ENCODE measurements at regions not wholly inside any gene's neighbourhood (a gene's known extent, or its start where the extent isn't known, plus 50 kb on each side); places are given as distances from the start of the nearest gene placed in this dataset.

- DNase-seq = no peak
Observed at GRCh38 chr1:59133997-59134396, 162.9 kb upstream of the FGGY start.

DNA sequence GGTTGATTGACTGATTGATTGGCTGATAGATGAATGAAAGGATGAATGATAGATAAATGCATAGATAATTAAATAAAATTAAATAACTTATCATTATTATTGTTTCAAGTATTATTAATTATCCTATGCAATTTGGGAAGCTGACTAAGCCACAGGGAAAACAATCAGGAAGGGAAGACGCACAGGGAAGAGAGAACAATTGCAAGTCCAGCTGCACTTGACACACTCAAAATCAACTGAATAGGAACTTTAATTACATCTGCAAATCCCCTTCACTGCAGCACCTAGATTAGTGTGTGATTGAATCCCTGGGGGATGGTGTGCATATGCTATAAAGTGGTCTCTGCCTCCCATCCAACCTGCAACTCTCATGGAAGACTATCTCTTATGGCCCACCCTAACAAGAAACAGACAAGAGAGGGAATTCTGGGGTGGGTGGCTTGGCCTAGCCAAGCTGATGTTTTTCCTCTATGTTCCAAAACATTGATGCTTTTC lies 161.1 kb upstream of the FGGY start:
- no peak for DNase-seq

- no peak for DNase-seq
Observed at GRCh38 chr1:59136541-59137275, 160.2 kb upstream of the FGGY start.

- no peak for DNase-seq
Observed at GRCh38 chr1:59137276-59137615, 159.6 kb upstream of the FGGY start.

DNA sequence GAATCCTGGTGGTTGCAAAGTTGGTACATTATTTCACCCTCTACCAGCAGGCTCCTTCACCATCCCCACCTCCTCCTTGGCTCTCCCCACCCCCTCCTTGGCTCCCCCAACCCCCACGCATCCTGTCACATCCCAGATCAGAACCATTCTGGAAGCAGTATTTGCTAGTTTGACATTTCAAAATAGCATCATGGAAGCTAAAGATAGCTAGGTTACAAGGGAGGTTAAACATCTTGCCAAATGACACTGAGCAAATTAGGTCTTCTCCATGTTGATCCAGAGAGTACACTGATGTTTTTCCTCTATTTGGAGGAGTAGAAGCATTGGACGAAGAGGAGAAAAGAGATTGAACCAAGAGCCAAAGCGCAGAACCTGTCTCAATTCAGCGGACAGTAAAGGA lies 158.9 kb upstream of the FGGY start:
- no peak for DNase-seq

GRCh38 chr1:59138402-59138801 lies 158.5 kb upstream of the FGGY start:
- no peak for DNase-seq

GRCh38 chr1:59139396-59139795 lies 157.5 kb upstream of the FGGY start:
- no peak for DNase-seq

- DNase-seq = no peak
Observed at GRCh38 chr1:59141267-59141863, 155.5 kb upstream of the FGGY start.

DNA sequence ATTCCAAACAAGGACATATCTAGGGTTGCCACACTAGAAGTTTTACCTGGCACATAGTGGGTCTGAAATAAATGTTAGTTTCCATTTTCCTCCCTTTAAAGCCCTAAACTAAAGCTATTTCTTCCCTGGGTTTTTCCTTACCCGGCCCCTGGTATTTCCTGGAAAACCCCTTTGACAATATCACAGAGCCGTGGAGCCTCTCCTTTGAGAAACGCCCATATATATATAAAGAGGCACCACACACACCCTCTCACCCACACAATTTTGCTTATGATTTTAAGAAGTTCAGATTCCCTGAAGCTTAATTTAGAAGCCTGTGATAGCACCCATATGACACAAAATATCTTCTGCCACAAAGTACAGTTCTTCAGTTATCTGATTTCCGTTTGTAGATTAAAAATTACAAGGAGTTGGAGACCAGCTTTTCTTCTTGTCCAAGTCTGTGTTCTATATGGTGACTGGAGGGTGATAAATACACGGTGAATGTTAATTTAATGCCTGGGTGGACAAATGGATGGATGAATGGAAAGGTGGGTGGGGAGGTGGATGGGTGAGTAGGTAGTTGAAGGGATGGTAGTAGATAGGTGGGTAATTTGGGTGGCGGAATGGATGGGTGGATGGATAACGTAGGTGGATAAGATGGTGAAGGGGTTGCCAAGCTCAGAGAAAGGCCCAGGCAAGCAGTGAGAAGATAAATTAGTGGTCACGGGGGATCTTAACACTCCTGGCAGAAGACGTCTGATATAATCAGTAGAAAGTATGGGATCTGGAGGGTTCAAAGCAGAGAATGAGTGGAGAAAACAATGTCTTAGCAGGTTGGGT lies 154.4 kb upstream of the FGGY start:
- DNase-seq = no peak

- DNase-seq = no peak
Observed at GRCh38 chr1:59143133-59143487, 153.8 kb upstream of the FGGY start.

- no peak for DNase-seq
Observed at GRCh38 chr1:59143811-59144210, 153.1 kb upstream of the FGGY start.

GRCh38 chr1:59144959-59145358 lies 151.9 kb upstream of the FGGY start:
- no peak for DNase-seq

GRCh38 chr1:59146056-59146455 lies 150.8 kb upstream of the FGGY start:
- no peak for DNase-seq

- DNase-seq = no peak
Observed at GRCh38 chr1:59146651-59147358, 150.1 kb upstream of the FGGY start.

DNA sequence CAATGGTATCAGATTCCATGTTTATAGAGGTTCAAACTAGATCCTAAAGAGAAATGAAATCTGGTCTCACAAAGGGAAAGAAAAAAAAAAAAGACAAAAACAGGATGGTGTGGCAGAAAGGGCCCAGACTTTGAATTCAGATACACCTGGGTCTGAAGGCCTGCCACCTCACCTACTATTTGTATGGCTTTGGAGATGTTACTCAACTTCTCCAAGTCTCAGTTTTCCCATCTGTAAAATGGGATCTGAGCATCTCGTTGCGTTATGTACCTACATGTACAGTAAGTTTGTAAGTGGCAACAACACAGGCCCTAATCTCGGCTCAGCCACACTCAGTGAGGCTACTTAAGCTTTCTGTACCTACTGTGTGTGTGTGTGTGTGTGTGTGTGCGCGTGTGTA lies 147.5 kb upstream of the FGGY start:
- DNase-seq = no peak

DNA sequence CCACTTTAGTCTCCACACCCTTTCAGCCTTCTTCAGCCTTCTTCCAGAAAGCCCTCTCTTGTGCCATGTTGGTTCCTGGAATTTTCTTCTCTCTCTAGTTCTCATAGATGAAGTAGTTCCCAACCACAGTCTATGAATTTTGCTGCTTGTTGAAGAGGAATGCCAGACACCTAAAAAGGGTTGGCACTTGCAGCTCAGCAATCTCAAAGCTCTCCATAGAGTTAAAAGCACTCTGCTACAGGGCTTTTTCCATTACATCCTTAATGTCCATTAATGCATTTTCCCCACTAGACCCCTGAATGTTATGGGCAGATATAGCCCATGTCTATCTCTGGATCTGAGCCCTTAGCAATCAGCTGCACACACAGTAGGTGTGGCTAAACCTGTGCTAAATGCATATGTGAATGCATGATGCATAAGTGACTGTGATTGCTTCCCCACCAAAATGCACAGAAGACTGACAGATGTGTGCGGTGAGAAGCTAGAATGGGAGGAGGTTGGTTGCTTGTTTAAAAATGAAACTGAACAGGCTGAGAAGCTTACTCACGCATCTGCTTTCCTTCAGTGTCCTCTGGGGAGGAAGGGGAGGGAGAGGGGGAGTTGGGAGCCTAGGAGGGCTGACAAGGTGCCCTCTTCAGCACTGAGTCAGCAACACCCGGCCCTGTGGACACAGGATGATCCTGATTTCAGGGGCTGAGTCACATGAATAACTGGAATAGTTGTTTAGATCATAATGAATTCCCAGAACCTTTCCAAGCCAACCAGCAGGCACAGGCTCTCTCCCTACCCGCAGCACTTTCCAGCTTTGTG lies 146.1 kb upstream of the FGGY start:
- no peak for DNase-seq

DNA sequence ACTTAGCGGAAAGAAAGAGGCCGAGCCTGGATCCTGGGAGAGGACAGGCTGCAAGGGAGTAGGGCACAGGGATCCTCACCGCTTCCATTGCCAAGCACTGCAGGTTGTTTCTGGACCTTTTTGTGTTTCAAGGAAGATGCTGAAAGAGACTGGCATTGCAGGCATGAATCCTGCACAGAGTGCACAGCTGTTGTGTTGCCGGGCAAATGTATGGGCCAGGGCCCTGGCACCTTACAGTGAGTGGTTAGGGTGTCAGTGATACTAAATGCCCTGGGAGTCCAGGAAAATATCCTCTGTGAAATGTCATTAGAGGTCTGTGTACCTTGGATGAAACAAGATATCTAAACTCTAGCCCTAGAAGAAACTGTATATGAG lies 145.5 kb upstream of the FGGY start:
- no peak for DNase-seq

DNA sequence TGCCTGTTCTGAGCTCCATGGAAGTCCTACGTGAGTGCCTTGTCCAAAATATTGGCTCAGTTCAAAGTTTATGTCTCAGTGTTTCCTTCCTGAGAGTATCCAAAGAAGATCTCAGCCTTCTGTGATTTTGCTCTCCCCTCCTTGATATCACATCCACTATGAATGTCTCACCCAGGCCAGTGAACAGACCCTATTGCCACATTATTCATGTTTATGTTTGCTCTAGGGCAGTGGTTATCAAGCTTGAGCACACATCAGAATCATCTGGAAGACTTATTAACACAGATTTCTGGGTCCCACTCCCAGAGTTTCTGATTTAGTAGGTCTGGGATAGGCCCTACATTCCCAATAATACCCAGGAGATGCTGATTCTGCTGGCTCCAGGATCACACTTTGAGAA lies 145.0 kb upstream of the FGGY start:
- no peak for DNase-seq

DNA sequence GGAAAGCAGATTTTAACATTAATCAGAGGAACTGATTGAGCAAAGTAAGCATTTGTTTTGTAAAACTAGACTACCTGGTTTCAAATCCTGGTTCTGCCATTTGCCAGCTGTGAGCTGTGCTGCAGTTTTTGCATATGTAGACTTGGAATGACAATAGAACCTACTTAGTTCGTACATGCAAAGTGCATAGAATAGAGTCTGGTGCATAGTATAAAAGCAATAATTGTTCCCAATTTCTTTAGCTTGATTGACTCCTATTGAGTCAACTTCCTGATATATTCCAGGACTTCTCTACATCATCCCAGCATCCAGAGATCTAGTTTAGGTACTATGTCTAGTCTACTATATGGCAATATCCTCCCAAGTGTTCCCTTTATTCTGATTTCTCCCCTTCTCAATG lies 144.4 kb upstream of the FGGY start:
- DNase-seq = no peak

DNA sequence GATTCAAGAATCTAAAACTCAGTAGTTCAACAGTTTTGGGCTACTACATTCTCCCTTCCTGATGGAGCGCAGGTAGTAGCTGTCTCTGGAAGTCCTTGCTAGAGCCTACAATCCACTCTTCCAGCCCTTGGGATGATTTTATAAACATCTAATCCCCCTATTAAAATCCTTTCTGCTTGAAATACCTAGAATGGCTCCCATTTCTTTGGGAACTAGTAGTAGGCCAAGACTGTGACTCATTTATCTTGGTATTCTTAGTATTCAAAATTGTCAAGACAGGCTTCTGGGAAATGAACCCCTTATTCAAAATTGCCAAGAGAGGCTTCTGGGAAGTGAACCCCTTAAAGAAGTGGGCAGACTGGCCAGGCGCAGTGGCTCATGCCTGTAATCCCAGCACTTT lies 142.5 kb upstream of the FGGY start:
- DNase-seq = no peak

DNA sequence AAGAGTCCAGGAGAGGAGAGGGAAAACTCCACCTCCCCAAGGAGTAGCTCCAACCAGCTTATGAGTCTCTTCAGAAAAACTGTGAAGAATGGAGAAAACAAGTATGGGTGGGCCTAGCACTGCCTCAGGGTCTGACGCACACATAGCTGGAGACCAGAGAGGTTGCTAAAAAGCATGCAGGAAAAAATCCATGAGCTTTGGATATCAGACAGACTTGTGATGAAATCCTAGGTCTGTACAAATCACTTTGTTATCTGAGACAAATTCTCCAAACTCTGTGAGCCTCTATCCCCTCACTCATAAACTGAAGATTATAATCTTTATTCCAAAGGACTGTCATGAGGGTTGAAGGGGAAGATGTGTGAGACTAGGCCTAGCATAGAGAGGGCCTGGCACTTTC lies 141.5 kb upstream of the FGGY start:
- no peak for DNase-seq

- DNase-seq = no peak
Observed at GRCh38 chr1:59156051-59156450, 140.8 kb upstream of the FGGY start.

All from NK-92 treated with Interleukin-12 subunit alpha and Interleukin-12 subunit beta, amount 100 ng/mL, for 24 hours (cell line).